HepG2 (cell line): ENCODE measurements at regions not wholly inside any gene's neighbourhood (a gene's known extent, or its start where the extent isn't known, plus 50 kb on each side); places are given as distances from the start of the nearest gene placed in this dataset.

ENCODE experiments used
- ATAC-seq: fragments of 200-7000 bp; cut with Tn5 transposase; 3 replicates; pipeline ENCODE4 v1.9.1; 2020; ENCODE audit warnings: mild to moderate bottlenecking, moderate library complexity
- BruUV-seq: library from RNA; stranded (reverse); fragments of 400-500 nt; replicated peaks from 2 replicates; lab custom pipeline; 2021; lab: Mats Ljungman, UMichigan
- CTCF ChIA-PET: fragments of 300-600 bp; formaldehyde crosslinking; extraction: SDS; loops from one replicate; lab custom pipeline; 2021; ENCODE audit warnings: low total read pairs, inconsistent platforms, low intra/inter-chr PET ratio; lab: Yijun Ruan, JAX
- POLR2A ChIA-PET: fragments of 350-600 bp; sonication (Branson Sonifier 250); formaldehyde crosslinking; loops from one replicate; lab custom pipeline; 2020; ENCODE audit warnings: antibody characterized with exemption, inconsistent platforms; lab: Yijun Ruan, JAX
- DNase-seq: peaks from one replicate; pipeline ENCODE4 v3.0.0-alpha.2; 2015; ENCODE audit warnings: low spot score
- FAIRE-seq: peaks from 3 replicates; lab custom pipeline; 2011; peaks lifted over from hg19 to GRCh38; lab: Jason Lieb, UNC
- H2AFZ ChIP-seq: one replicate; pipeline ENCODE4 v1.6.1; 2011; ENCODE audit warnings: low read length, inconsistent platforms
- H3K27ac ChIP-seq: fragments of 300-600 bp; 3 replicates; pipeline ENCODE4 v1.8.0; 2011; ENCODE audit warnings: mixed run types, mild to moderate bottlenecking, mixed read lengths, low read length, inconsistent platforms; ENCODE audit not compliant: insufficient read depth; ENCODE audit errors: extremely low read length
- H3K27me3 ChIP-seq, 2 experiments: fragments of 200-600 bp in 1 of 2; 2 replicates in 1 of 2; 3 replicates in 1 of 2; pipeline versions ENCODE4 v1.6.0 to v1.8.0; 2011; ENCODE audit warnings: low read length in 2 of 2, mild to moderate bottlenecking in 2 of 2, moderate library complexity in 2 of 2, inconsistent platforms in 1 of 2; ENCODE audit not compliant: insufficient read depth in 2 of 2, control insufficient read depth in 1 of 2
- H3K36me3 ChIP-seq, 2 experiments: fragments of 200-600 bp in 1 of 2; replicated peaks in 1 of 2; 2 replicates in 1 of 2; 3 replicates in 1 of 2; pipeline versions ENCODE4 v1.5.1 to v1.8.0; 2011; ENCODE audit warnings: low read length in 2 of 2, inconsistent platforms in 1 of 2; ENCODE audit not compliant: insufficient read depth in 2 of 2, control insufficient read depth in 1 of 2
- H3K4me1 ChIP-seq: 2 replicates; pipeline ENCODE4 v1.5.1; 2012; ENCODE audit warnings: low read length, inconsistent platforms; ENCODE audit not compliant: insufficient read depth
- H3K4me2 ChIP-seq: 2 replicates; pipeline ENCODE4 v1.6.0; 2011; ENCODE audit warnings: low read depth, low read length, inconsistent platforms
- H3K4me3 ChIP-seq, 3 experiments: fragments of 200-600 bp in 1 of 3; sonication (generic), shearing (Covaris generic) in 1 of 3; replicated peaks in 1 of 3; 2 replicates each; pipeline ENCODE4 v1.5.1; 2011 to 2016; ENCODE audit warnings: low read length in 3 of 3, inconsistent platforms in 2 of 3, low read depth in 2 of 3, mild to moderate bottlenecking in 2 of 3, control low read depth in 1 of 3, mixed read lengths in 1 of 3; ENCODE audit not compliant: insufficient read depth in 1 of 3
- H3K79me2 ChIP-seq: one replicate; pipeline ENCODE4 v1.6.1; 2011; ENCODE audit warnings: low read length, inconsistent platforms; ENCODE audit not compliant: insufficient read depth
- H3K9ac ChIP-seq: 2 replicates; pipeline ENCODE4 v1.6.0; 2011; ENCODE audit warnings: mild to moderate bottlenecking, low read depth, low read length, inconsistent platforms; ENCODE audit not compliant: insufficient read depth
- H3K9me3 ChIP-seq: 2 replicates; pipeline ENCODE4 v1.5.1; 2012; ENCODE audit warnings: mild to moderate bottlenecking, low read length
- H4K20me1 ChIP-seq: 2 replicates; pipeline ENCODE4 v1.6.0; 2011; ENCODE audit warnings: inconsistent platforms, mild to moderate bottlenecking, low read length, moderate library complexity; ENCODE audit not compliant: insufficient read depth
- BCL6 ChIP-seq: IDR thresholded peaks from 2 replicates; pipeline ENCODE4 v1.6.1; 2016; ENCODE audit warnings: missing genetic modification reagents, missing compliant biosample characterization
- CBX5 ChIP-seq: sonication (generic); formaldehyde crosslinking; IDR thresholded peaks from 2 replicates; pipeline ENCODE4 v1.4.0; 2020; ENCODE audit warnings: missing genetic modification reagents, borderline replicate concordance
- MEF2D ChIP-seq: sonication (generic); formaldehyde crosslinking; IDR thresholded peaks from 2 replicates; pipeline ENCODE4 v1.5.1; 2020; ENCODE audit warnings: mild to moderate bottlenecking, missing genetic modification reagents
- MNT ChIP-seq: fragments of 450-650 bp; IDR thresholded peaks from 2 replicates; pipeline ENCODE4 v1.6.1; 2016
- MZF1 ChIP-seq: sonication (generic); formaldehyde crosslinking; IDR thresholded peaks from 2 replicates; pipeline ENCODE4 v1.8.1; 2023; ENCODE audit warnings: mild to moderate bottlenecking, missing genetic modification reagents, borderline replicate concordance
- NFIB ChIP-seq: sonication (generic); formaldehyde crosslinking; IDR thresholded peaks from 2 replicates; pipeline ENCODE4 v1.9.0; 2021; ENCODE audit warnings: missing genetic modification reagents, mild to moderate bottlenecking, borderline replicate concordance
- SNAPC4 ChIP-seq: sonication (generic); formaldehyde crosslinking; IDR thresholded peaks from 2 replicates; pipeline ENCODE4 v1.4.0; 2020; ENCODE audit warnings: mild to moderate bottlenecking, missing genetic modification reagents
- TBP ChIP-seq: sonication (generic); formaldehyde crosslinking; IDR thresholded peaks from 2 replicates; pipeline ENCODE4 v1.5.0; 2020; ENCODE audit warnings: missing genetic modification reagents
- TERF1 ChIP-seq: sonication (generic); formaldehyde crosslinking; IDR thresholded peaks from 2 replicates; pipeline ENCODE4 v1.8.0; 2022; ENCODE audit warnings: mild to moderate bottlenecking, missing genetic modification reagents, moderate library complexity
- ZFP90 ChIP-seq: sonication (generic); formaldehyde crosslinking; IDR thresholded peaks from 2 replicates; pipeline ENCODE4 v1.8.0; 2022; ENCODE audit warnings: missing genetic modification reagents, mild to moderate bottlenecking, inconsistent platforms, borderline replicate concordance
- ZNF101 ChIP-seq: sonication (generic); formaldehyde crosslinking; IDR thresholded peaks from 2 replicates; pipeline ENCODE4 v1.4.0; 2020; ENCODE audit warnings: mild to moderate bottlenecking, low read depth, missing genetic modification reagents, borderline replicate concordance
- ZNF276 ChIP-seq: sonication (generic); formaldehyde crosslinking; IDR thresholded peaks from 2 replicates; pipeline ENCODE4 v1.4.0; 2020; ENCODE audit warnings: mild to moderate bottlenecking, low read depth, missing genetic modification reagents
- ZNF530 ChIP-seq: sonication (generic); formaldehyde crosslinking; IDR thresholded peaks from 2 replicates; pipeline ENCODE4 v1.5.0; 2020; ENCODE audit warnings: low read depth, mild to moderate bottlenecking, missing genetic modification reagents
- ZNF782 ChIP-seq: sonication (generic); formaldehyde crosslinking; IDR thresholded peaks from 2 replicates; pipeline ENCODE4 v1.4.0; 2020; ENCODE audit warnings: missing genetic modification reagents, mild to moderate bottlenecking, borderline replicate concordance
- ZNF850 ChIP-seq: sonication (generic); formaldehyde crosslinking; conservative IDR thresholded peaks from 2 replicates; pipeline ENCODE4 v1.9.0; 2021; ENCODE audit warnings: mild to moderate bottlenecking, missing genetic modification reagents
- WGBS: methylation state at CpG from one replicate; pipeline ENCODE4 v1.1.6; 2017; ENCODE audit warnings: low lambda C conversion rate; 5-methylcytosine and 5-hydroxymethylcytosine counted together
- in situ Hi-C: cut with HindIII; loops from 2 replicates; pipeline ENCODE4 v1.10.0; 2017; ENCODE audit warnings: low pct_unique_long_range_greater_than_20kb; ENCODE audit not compliant: extremely low pct_ligation_motif_present
- intact Hi-C: fragments of 100-400 bp; cut with micrococcal nuclease; formaldehyde crosslinking; loops from one replicate; pipeline ENCODE4 v1.10.0; 2022; ENCODE audit not compliant: unreplicated experiment

GRCh38 chr10:3679950-3680629, 104.9 kb downstream of the KLF6 start:
- WGBS, result 20% methylated on average over 7 of the region's 8 CpGs
- intact Hi-C loops (no loop called here), in situ Hi-C loops (no loop called here)
- Histone ChIP-seq H3K9ac (no peak overlapping the region), H3K4me2 (no peak overlapping the region), H2AFZ (no peak overlapping the region), H4K20me1 (no peaks in the 10 kb centered on the region), H3K36me3 (no peaks in the 10 kb centered on the region), H3K27ac (no peak overlapping the region), H3K4me1 (no peaks in the 10 kb centered on the region), H3K27me3 (peaks cover 0 to 24% of the 10 kb centered on the region in 2 experiments; a peak in 1 of 5 replicates), H3K4me3 (no peak overlapping the region), H3K9me3 (no peaks in the 10 kb centered on the region), H3K79me2 (no peaks in the 10 kb centered on the region)
- CTCF ChIA-PET, result no interaction called here
- ATAC-seq (no peak), DNase-seq (no peak), FAIRE-seq (no peak)
- BruUV-seq, result no TSS peak
- POLR2A ChIA-PET, result no interaction called here
- TF ChIP-seq CBX5 (CRISPR knock-in tag), result no peak
- no peak for TF ChIP-seq MNT
- TF ChIP-seq ZNF530 (CRISPR knock-in tag), result no peak
- TF ChIP-seq MEF2D (CRISPR knock-in tag), result no peak
- TF ChIP-seq TERF1 (CRISPR knock-in tag), result no peak
- TF ChIP-seq MZF1 (CRISPR knock-in tag), result no peak
- TF ChIP-seq NFIB (CRISPR knock-in tag), result no peak
- no peak for TF ChIP-seq ZNF101 (CRISPR knock-in tag)
- no peak for TF ChIP-seq SNAPC4 (CRISPR knock-in tag)
- TF ChIP-seq ZNF850, result no peak
- no peak for TF ChIP-seq ZFP90 (CRISPR knock-in tag)
- TF ChIP-seq TBP, result no peak
- no peak for TF ChIP-seq ZNF782 (CRISPR knock-in tag)
- TF ChIP-seq BCL6 (CRISPR knock-in tag), result no peak
- no peak for TF ChIP-seq ZNF276 (CRISPR knock-in tag)
